Esophagus muscularis mucosa (tissue), 3 donors: ENCODE measurements at regions not wholly inside any gene's neighbourhood (a gene's known extent, or its start where the extent isn't known, plus 50 kb on each side); places are given as distances from the start of the nearest gene placed in this dataset.
"Not testable (repeated sequence)": the region's sequence is repeated elsewhere in the genome, so short reads cannot be mapped to it uniquely, and the experiment has no call there.

Experiments
- CTCF ChIP-seq, 3 experiments: fragments of 200-600 bp in 2 of 3; fragments of 450-650 bp in 1 of 3; sonication (generic) in 2 of 3; IDR thresholded peaks; one replicate each; pipeline ENCODE4 v1.5.1; 2017 to 2019; ENCODE audit warnings: antibody characterized with exemption in 3 of 3, mild to moderate bottlenecking in 2 of 3, moderate library complexity in 1 of 3
- POLR2A ChIP-seq: fragments of 450-650 bp; IDR thresholded peaks from one replicate; pipeline ENCODE4 v1.6.1; 2017; ENCODE audit warnings: antibody characterized with exemption, moderate library complexity, mild to moderate bottlenecking, low read depth
- POLR2AphosphoS5 ChIP-seq, 2 donors: sonication (generic); formaldehyde crosslinking; IDR thresholded peaks; one replicate each; pipeline ENCODE4 v1.6.1; 2017; ENCODE audit warnings: antibody characterized with exemption in 2 of 2

- not testable (repeated sequence) for TF ChIP-seq POLR2AphosphoS5 (IDR thresholded peaks at IDR 0.05); CTCF (IDR thresholded peaks at IDR 0.05); POLR2A
These were observed 496.3 kb downstream of the TMEM121 start for GRCh38 chr14:106022648-106023047.
